ENCODE measurements at regions not wholly inside any gene's neighbourhood (a gene's known extent, or its start where the extent isn't known, plus 50 kb on each side); places are given as distances from the start of the nearest gene placed in this dataset.

- TF ChIP-seq RAD21 (IDR thresholded peaks at IDR 0.05; ENCODE audit: low read depth) (peak; percentile 81), ZBTB7A (IDR thresholded peaks at IDR 0.05; ENCODE audit: low read depth) (no peak)
These were observed 394.5 kb upstream of the DPPA4 start for GRCh38 chr3:109731639-109732473.

GRCh38 chr3:109743981-109744380 lies 406.6 kb upstream of the DPPA4 start:
- TF ChIP-seq CREB1 (IDR thresholded peaks at IDR 0.05; ENCODE audit: low read depth): no peak

- no peak for TF ChIP-seq TEAD4 (IDR thresholded peaks at IDR 0.05)
These were observed 435.2 kb upstream of the DPPA4 start for GRCh38 chr3:109772520-109772919.

DNA sequence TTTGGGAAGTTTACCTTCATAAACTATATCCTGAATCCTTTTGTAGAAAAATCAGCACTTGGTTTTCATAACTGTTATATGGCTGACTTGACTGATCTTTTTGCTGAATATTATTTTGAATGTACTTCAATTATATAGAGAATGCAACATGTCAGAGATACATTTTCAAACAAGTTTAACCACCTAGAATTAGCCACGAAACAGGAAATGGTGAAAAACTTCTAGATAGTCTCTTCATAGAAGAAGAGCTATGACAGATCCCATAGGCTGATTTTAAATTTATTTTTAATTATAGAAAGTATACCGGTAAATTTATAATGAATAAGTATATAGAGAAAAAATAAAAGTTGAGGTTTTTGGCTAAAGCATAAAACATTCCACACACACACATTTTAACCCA lies 436.8 kb upstream of the DPPA4 start:
- no peak for TF ChIP-seq EP300 (IDR thresholded peaks at IDR 0.05; ENCODE audit: borderline replicate concordance)
- TF ChIP-seq RAD21 (IDR thresholded peaks at IDR 0.05; ENCODE audit: low read depth): no peak
- no peak for TF ChIP-seq EGR1 (IDR thresholded peaks at IDR 0.05)
- TF ChIP-seq FOXM1 (IDR thresholded peaks at IDR 0.05; ENCODE audit: borderline replicate concordance, low read depth): no peak
- TF ChIP-seq NFIC (IDR thresholded peaks at IDR 0.05): no peak
- no peak for TF ChIP-seq TAF1 (IDR thresholded peaks at IDR 0.05; ENCODE audit: low read depth)
- TF ChIP-seq CREB1 (IDR thresholded peaks at IDR 0.05; ENCODE audit: low read depth): no peak
- no peak for TF ChIP-seq TCF12 (IDR thresholded peaks at IDR 0.05; ENCODE audit: low read depth)
- TF ChIP-seq YY1 (IDR thresholded peaks at IDR 0.05; ENCODE audit: low read depth): no peak
- TF ChIP-seq ZBTB7A (IDR thresholded peaks at IDR 0.05; ENCODE audit: low read depth): no peak
- TF ChIP-seq REST (IDR thresholded peaks at IDR 0.05; ENCODE audit: low read depth): no peak
- TF ChIP-seq, protein P1, sequence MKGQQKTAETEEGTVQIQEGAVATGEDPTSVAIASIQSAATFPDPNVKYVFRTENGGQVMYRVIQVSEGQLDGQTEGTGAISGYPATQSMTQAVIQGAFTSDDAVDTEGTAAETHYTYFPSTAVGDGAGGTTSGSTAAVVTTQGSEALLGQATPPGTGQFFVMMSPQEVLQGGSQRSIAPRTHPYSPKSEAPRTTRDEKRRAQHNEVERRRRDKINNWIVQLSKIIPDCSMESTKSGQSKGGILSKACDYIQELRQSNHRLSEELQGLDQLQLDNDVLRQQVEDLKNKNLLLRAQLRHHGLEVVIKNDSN (IDR thresholded peaks at IDR 0.05): no peak
- TF ChIP-seq MAX (IDR thresholded peaks at IDR 0.05): no peak
- no peak for TF ChIP-seq TEAD4 (IDR thresholded peaks at IDR 0.05)
- TF ChIP-seq CEBPB (IDR thresholded peaks at IDR 0.05): no peak

DNA sequence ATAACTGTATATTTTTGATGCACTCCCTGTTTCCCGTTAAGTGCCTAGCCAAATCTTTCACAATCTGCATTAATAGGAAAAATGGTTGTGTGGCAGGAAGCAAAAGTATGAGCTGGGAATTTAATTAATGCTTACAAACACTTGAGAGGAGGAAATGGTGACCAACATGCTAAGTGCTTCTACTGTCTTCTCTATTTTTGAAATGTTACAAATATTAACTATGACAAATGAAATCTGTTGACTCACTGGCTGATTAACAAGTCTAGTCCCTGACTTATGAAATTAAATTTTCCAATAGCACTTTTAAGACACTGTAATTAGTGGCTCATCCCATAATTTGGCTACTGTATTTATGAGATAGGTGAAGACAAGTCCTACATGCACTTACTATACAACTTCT lies 446.9 kb upstream of the DPPA4 start:
- TF ChIP-seq TCF12 (IDR thresholded peaks at IDR 0.05; ENCODE audit: low read depth) (no peak), NFIC (IDR thresholded peaks at IDR 0.05) (no peak), EGR1 (IDR thresholded peaks at IDR 0.05) (no peak), YY1 (IDR thresholded peaks at IDR 0.05; ENCODE audit: low read depth) (no peak), EP300 (IDR thresholded peaks at IDR 0.05; ENCODE audit: borderline replicate concordance) (no peak), CEBPB (IDR thresholded peaks at IDR 0.05) (no peak), TEAD4 (IDR thresholded peaks at IDR 0.05) (no peak), RAD21 (IDR thresholded peaks at IDR 0.05; ENCODE audit: low read depth) (no peak), TAF1 (IDR thresholded peaks at IDR 0.05; ENCODE audit: low read depth) (no peak), FOXM1 (IDR thresholded peaks at IDR 0.05; ENCODE audit: borderline replicate concordance, low read depth) (no peak), REST (IDR thresholded peaks at IDR 0.05; ENCODE audit: low read depth) (no peak), CREB1 (IDR thresholded peaks at IDR 0.05; ENCODE audit: low read depth) (no peak), MAX (IDR thresholded peaks at IDR 0.05) (no peak), ZBTB7A (IDR thresholded peaks at IDR 0.05; ENCODE audit: low read depth) (no peak)
- TF ChIP-seq, protein P1 (IDR thresholded peaks at IDR 0.05): no peak

DNA sequence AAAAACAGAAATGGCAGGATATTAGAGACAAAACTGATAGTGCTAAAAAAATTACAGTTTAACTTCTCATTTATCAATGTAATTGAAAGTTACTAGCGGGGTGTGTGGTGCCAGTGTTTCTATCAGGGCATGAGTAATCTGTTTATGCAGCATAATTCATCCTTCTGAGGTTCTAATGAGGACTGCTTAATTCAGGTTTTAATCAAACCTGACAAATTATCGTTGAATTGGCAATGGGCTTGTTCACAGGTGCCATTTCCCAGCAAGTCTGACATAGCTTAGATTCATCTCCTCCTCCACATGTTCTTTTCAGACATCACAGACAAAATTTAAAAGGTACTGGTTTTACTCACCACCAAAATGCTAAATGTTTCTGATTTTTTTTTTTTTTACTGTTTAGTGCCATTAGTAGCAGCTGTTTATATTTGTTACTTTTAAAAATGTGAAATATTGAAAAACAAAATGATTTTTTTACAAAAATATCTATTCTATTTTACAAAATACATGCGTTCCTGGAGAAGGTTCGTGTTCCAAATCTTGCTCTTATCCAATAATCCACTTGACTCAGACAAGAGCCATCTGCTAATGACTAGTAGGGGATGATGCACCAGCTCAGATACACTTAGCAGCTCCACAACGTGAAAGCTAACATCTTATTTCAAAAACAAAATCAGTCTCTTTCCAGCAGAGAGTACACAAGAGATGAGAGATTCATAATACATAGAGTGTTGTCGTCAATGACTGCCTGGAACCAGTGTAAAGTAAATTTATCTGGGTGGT lies 447.7 kb upstream of the DPPA4 start:
- TF ChIP-seq MAX (IDR thresholded peaks at IDR 0.05): no peak
- no peak for TF ChIP-seq CREB1 (IDR thresholded peaks at IDR 0.05; ENCODE audit: low read depth)

All from Ishikawa (cell line).